Kidney (tissue), 13 donors: ENCODE measurements at regions not wholly inside any gene's neighbourhood (a gene's known extent, or its start where the extent isn't known, plus 50 kb on each side); places are given as distances from the start of the nearest gene placed in this dataset.
"Not testable (repeated sequence)": the region's sequence is repeated elsewhere in the genome, so short reads cannot be mapped to it uniquely, and the experiment has no call there.

ENCODE experiments used
- DNase-seq, 5 donors: peaks; one replicate each; pipeline ENCODE4 v3.0.0-alpha.2; 2013 to 2020
- FAIRE-seq: peaks from 2 replicates; lab custom pipeline; 2012; peaks lifted over from hg19 to GRCh38; lab: Jason Lieb, UNC
- H3K27ac ChIP-seq, 2 donors: one replicate each; pipeline ENCODE4 v1.7.0; 2013; ENCODE audit warnings: low read depth in 2 of 2, low read length in 2 of 2, inconsistent platforms in 1 of 2
- H3K27me3 ChIP-seq: one replicate; pipeline ENCODE4 v1.7.1; 2013; ENCODE audit warnings: low read length, inconsistent platforms; ENCODE audit not compliant: control insufficient read depth, insufficient read depth
- H3K36me3 ChIP-seq, 3 donors: one replicate each; pipeline versions ENCODE4 v1.7.0 to v1.7.1; 2013; ENCODE audit warnings: low read length in 3 of 3, control low read depth in 1 of 3, inconsistent platforms in 1 of 3; ENCODE audit not compliant: insufficient read depth in 3 of 3, control insufficient read depth in 2 of 3
- H3K4me1 ChIP-seq, 3 donors: one replicate each; pipeline versions ENCODE4 v1.7.0 to v1.7.1; 2013; ENCODE audit warnings: low read length in 3 of 3, inconsistent platforms in 1 of 3, low read depth in 1 of 3; ENCODE audit not compliant: control insufficient read depth in 2 of 3, insufficient read depth in 2 of 3
- H3K4me3 ChIP-seq, 3 donors: one replicate each; pipeline versions ENCODE4 v1.7.0 to v1.8.1; 2013; ENCODE audit warnings: low read length in 3 of 3, control low read depth in 1 of 3, inconsistent platforms in 1 of 3
- H3K9ac ChIP-seq, 3 donors: one replicate each; pipeline versions ENCODE4 v1.7.0 to v1.7.1; 2013; ENCODE audit warnings: low read length in 3 of 3, control low read depth in 1 of 3, inconsistent platforms in 1 of 3
- H3K9me3 ChIP-seq, 3 donors: one replicate each; pipeline versions ENCODE4 v1.7.0 to v1.7.1; 2013; ENCODE audit warnings: low read length in 3 of 3, control low read depth in 1 of 3, inconsistent platforms in 1 of 3; ENCODE audit not compliant: control insufficient read depth in 2 of 3, insufficient read depth in 1 of 3
- intact Hi-C: fragments of 100-400 bp; cut with DNase I; formaldehyde crosslinking; loops from one replicate; pipeline ENCODE4 v1.11.1; 2022
- TF ChIP-seq, protein P1 (sequence below): IDR thresholded peaks from 3 replicates; pipeline ENCODE4 v1.5.1; 2012; ENCODE audit warnings: mild to moderate bottlenecking, moderate library complexity, borderline replicate concordance; ENCODE audit not compliant: insufficient read depth; ENCODE audit errors: extremely low read depth
- donor health status: control.
- donor health status: control.
- donor health status: control.
- donor health status: control.
- donor health status: control.
- donor health status: DM: yes; HTN: yes; CAD: no.
- donor health status: Normal renal cell carcinoma (clear cell type).

DNA sequence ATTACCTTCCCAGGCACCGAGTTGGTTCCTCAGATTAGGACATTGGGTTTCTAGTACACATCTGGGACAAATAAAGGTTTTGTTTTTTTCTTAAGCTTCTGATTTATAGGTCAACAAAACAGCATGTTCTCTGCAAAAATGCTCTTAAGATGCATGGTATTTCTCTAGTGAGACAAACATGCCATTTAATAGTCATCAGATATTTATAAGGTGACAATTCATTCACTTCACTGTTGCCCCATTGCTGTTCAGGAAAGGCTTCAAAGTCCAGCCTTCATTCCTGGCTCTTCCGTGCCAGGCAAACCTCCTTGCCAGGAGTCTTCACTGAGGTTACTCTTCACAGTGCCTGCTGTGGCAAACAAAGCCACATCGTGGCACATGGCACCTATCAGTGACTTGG lies 156.3 kb upstream of the FNDC3A start:
- H3K4me1 ChIP-seq: no peaks in the 10 kb centered on the region
- H3K9me3 ChIP-seq: no peaks in the 10 kb centered on the region
- TF ChIP-seq, protein P1, sequence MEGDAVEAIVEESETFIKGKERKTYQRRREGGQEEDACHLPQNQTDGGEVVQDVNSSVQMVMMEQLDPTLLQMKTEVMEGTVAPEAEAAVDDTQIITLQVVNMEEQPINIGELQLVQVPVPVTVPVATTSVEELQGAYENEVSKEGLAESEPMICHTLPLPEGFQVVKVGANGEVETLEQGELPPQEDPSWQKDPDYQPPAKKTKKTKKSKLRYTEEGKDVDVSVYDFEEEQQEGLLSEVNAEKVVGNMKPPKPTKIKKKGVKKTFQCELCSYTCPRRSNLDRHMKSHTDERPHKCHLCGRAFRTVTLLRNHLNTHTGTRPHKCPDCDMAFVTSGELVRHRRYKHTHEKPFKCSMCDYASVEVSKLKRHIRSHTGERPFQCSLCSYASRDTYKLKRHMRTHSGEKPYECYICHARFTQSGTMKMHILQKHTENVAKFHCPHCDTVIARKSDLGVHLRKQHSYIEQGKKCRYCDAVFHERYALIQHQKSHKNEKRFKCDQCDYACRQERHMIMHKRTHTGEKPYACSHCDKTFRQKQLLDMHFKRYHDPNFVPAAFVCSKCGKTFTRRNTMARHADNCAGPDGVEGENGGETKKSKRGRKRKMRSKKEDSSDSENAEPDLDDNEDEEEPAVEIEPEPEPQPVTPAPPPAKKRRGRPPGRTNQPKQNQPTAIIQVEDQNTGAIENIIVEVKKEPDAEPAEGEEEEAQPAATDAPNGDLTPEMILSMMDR: no peak
- no peak overlapping the region for H3K4me3 ChIP-seq
- no peak for DNase-seq
- FAIRE-seq: no peak
- no peaks in the 10 kb centered on the region for H3K36me3 ChIP-seq
- no peak overlapping the region for H3K9ac ChIP-seq
- no peaks in the 10 kb centered on the region for H3K27me3 ChIP-seq
- intact Hi-C loops: no loop called here
- no peak overlapping the region for H3K27ac ChIP-seq

DNA sequence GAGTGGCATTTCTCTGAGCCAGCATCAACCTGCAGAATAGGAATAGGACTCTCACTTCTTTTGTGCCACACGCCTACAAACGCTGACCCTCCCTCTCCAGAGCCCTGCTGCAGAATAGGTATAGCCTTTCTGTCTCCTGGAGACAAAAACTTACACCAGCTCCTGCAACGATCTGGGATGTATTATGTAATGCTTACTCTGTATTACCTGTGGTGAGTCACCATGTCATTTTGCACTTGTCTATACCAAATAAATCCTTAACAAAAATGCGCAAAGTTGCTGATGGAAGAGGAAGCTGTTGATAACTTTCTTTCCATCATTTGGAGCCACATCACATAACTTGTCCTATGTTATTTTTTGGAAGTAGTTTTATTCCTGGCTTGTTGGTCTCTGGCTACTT lies 155.8 kb upstream of the FNDC3A start:
- Histone ChIP-seq H3K27me3 (no peaks in the 10 kb centered on the region), H3K36me3 (no peaks in the 10 kb centered on the region), H3K4me1 (no peaks in the 10 kb centered on the region), H3K27ac (no peak overlapping the region), H3K9ac (no peak overlapping the region), H3K9me3 (no peaks in the 10 kb centered on the region), H3K4me3 (no peak overlapping the region)
- no peak for FAIRE-seq
- no peak for DNase-seq
- TF ChIP-seq, protein P1: no peak
- intact Hi-C loops: no loop called here

DNA sequence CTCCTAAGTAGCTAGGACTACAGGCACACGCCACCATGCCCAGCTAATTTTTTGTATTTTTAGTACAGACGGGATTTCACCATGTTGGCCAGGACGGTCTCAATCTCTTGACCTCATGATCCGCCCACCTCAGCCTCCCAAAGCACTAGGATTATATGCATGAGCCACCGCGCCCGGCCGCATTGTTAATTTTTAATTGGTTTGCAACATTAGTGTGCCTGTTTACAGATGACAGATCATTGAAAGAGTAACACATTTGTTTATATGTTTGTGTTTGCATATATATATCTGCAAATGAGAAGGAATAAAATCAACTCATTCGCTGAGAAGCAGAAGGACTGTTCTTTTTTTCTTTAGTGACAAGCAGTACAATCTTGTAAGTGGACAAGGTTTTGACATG lies 152.2 kb upstream of the FNDC3A start:
- H3K36me3 ChIP-seq, H3K4me1 ChIP-seq, H3K4me3 ChIP-seq, intact Hi-C loops, H3K9ac ChIP-seq, FAIRE-seq, DNase-seq, H3K27me3 ChIP-seq, H3K9me3 ChIP-seq, H3K27ac ChIP-seq: not testable (repeated sequence)

DNA sequence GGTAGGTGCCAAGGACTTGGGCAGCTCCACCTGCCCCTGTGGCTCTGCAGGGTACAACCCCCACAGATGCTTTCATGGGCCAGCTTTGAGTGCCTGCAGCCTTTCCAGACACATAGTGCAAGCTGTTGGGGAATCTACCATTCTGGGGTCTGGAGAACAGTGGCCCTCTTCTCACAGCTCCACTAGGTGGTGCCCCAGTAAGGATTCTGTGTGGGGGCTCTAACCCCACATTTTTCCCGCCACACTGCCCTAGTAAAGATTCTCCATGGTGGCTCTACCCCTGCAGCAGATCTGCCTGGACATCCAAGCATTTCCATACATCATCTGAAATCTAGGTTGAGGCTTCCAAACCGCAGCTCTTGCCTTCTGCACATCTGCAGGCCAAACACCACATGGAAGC lies 149.7 kb upstream of the FNDC3A start:
- intact Hi-C loops: no loop called here
- DNase-seq (no peak), FAIRE-seq (no peak)
- Histone ChIP-seq H3K36me3 (no peaks in the 10 kb centered on the region), H3K9ac (no peak overlapping the region), H3K4me1 (no peaks in the 10 kb centered on the region), H3K9me3 (peaks cover 0 to 10% (median 0%) of the 10 kb centered on the region in 3 donors), H3K4me3 (no peak overlapping the region), H3K27ac (no peak overlapping the region), H3K27me3 (no peaks in the 10 kb centered on the region)
- TF ChIP-seq, protein P1: no peak

- H3K9ac ChIP-seq, H3K4me3 ChIP-seq, DNase-seq, intact Hi-C loops, H3K4me1 ChIP-seq, H3K36me3 ChIP-seq, H3K27me3 ChIP-seq, H3K27ac ChIP-seq, FAIRE-seq: not testable (repeated sequence)
- H3K9me3 ChIP-seq: peaks cover 0 to 12% (median 0%) of the 10 kb centered on the region in 3 donors
Observed at GRCh38 chr13:48826922-48827454, 148.7 kb upstream of the FNDC3A start.
